ENCODE measurements at regions not wholly inside any gene's neighbourhood (a gene's known extent, or its start where the extent isn't known, plus 50 kb on each side); places are given as distances from the start of the nearest gene placed in this dataset.

- TF ChIP-seq REST (IDR thresholded peaks at IDR 0.05; ENCODE audit: low read depth), result no peak
- TF ChIP-seq MAX (IDR thresholded peaks at IDR 0.05), result no peak
- no peak for TF ChIP-seq CEBPB (IDR thresholded peaks at IDR 0.05)
- no peak for TF ChIP-seq TCF12 (IDR thresholded peaks at IDR 0.05; ENCODE audit: low read depth)
- TF ChIP-seq TEAD4 (IDR thresholded peaks at IDR 0.05), result no peak
- no peak for TF ChIP-seq USF1 (IDR thresholded peaks at IDR 0.05)
- TF ChIP-seq RAD21 (IDR thresholded peaks at IDR 0.05; ENCODE audit: low read depth), result no peak
Observed at GRCh38 chr2:49288902-49289700, 134.8 kb upstream of the FSHR start.

- TF ChIP-seq USF1 (IDR thresholded peaks at IDR 0.05), result no peak
- no peak for TF ChIP-seq ZBTB7A (IDR thresholded peaks at IDR 0.05; ENCODE audit: low read depth)
- TF ChIP-seq FOXM1 (IDR thresholded peaks at IDR 0.05; ENCODE audit: borderline replicate concordance, low read depth), result no peak
- TF ChIP-seq EGR1 (IDR thresholded peaks at IDR 0.05), result no peak
- no peak for TF ChIP-seq MAX (IDR thresholded peaks at IDR 0.05)
- TF ChIP-seq CEBPB (IDR thresholded peaks at IDR 0.05), result no peak
- TF ChIP-seq TEAD4 (IDR thresholded peaks at IDR 0.05), result no peak
- TF ChIP-seq REST (IDR thresholded peaks at IDR 0.05; ENCODE audit: low read depth), result no peak
- TF ChIP-seq YY1 (IDR thresholded peaks at IDR 0.05; ENCODE audit: low read depth), result no peak
- no peak for TF ChIP-seq NFIC (IDR thresholded peaks at IDR 0.05)
- no peak for TF ChIP-seq RAD21 (IDR thresholded peaks at IDR 0.05; ENCODE audit: low read depth)
- no peak for TF ChIP-seq TCF12 (IDR thresholded peaks at IDR 0.05; ENCODE audit: low read depth)
- TF ChIP-seq CREB1 (IDR thresholded peaks at IDR 0.05; ENCODE audit: low read depth), result no peak
- TF ChIP-seq TAF1 (IDR thresholded peaks at IDR 0.05; ENCODE audit: low read depth), result no peak
- no peak for TF ChIP-seq EP300 (IDR thresholded peaks at IDR 0.05; ENCODE audit: borderline replicate concordance)
Observed at GRCh38 chr2:49288113-49288705, 133.9 kb upstream of the FSHR start.

DNA sequence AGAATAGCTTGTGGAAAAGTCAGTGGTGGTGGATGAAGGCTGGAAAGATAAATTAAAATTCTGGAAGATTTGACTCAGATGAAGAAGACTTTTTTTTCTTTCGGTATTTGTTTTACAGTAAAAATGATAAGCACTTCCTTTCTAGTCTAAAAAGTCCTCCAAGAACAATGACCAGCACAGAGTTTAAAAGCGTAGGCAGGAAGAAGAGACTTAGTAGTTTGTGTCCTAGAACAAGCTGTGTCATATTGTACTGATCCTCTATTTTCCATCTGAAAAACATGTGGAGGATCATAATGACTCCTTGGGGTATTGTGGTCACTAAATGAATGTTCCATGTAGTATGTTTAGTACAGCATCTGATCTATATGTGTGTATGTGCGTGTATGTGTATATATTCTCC is 132.4 kb upstream of the FSHR start:
- TF ChIP-seq CEBPB (IDR thresholded peaks at IDR 0.05), result no peak
- no peak for TF ChIP-seq MAX (IDR thresholded peaks at IDR 0.05)
- no peak for TF ChIP-seq ZBTB7A (IDR thresholded peaks at IDR 0.05; ENCODE audit: low read depth)
- TF ChIP-seq EGR1 (IDR thresholded peaks at IDR 0.05), result no peak
- no peak for TF ChIP-seq FOXM1 (IDR thresholded peaks at IDR 0.05; ENCODE audit: borderline replicate concordance, low read depth)
- no peak for TF ChIP-seq USF1 (IDR thresholded peaks at IDR 0.05)
- TF ChIP-seq TCF12 (IDR thresholded peaks at IDR 0.05; ENCODE audit: low read depth), result no peak
- no peak for TF ChIP-seq RAD21 (IDR thresholded peaks at IDR 0.05; ENCODE audit: low read depth)
- no peak for TF ChIP-seq NFIC (IDR thresholded peaks at IDR 0.05)
- no peak for TF ChIP-seq TEAD4 (IDR thresholded peaks at IDR 0.05)
- no peak for TF ChIP-seq CREB1 (IDR thresholded peaks at IDR 0.05; ENCODE audit: low read depth)
- TF ChIP-seq EP300 (IDR thresholded peaks at IDR 0.05; ENCODE audit: borderline replicate concordance), result no peak
- no peak for TF ChIP-seq YY1 (IDR thresholded peaks at IDR 0.05; ENCODE audit: low read depth)
- no peak for TF ChIP-seq TAF1 (IDR thresholded peaks at IDR 0.05; ENCODE audit: low read depth)
- TF ChIP-seq REST (IDR thresholded peaks at IDR 0.05; ENCODE audit: low read depth), result no peak
